MM.1S (cell line): ENCODE measurements at regions not wholly inside any gene's neighbourhood (a gene's known extent, or its start where the extent isn't known, plus 50 kb on each side); places are given as distances from the start of the nearest gene placed in this dataset.

ENCODE experiments used
- DNase-seq: peaks from one replicate; pipeline ENCODE4 v3.0.0-alpha.2; 2015
- H2AFZ ChIP-seq: fragments of 300-600 bp; sonication (generic); 2 replicates; pipeline ENCODE4 v1.6.0; 2016; ENCODE audit warnings: antibody characterized with exemption, low read length
- H3F3A ChIP-seq: fragments of 300-600 bp; sonication (generic); 2 replicates; pipeline ENCODE4 v1.6.1; 2016; ENCODE audit warnings: mild to moderate bottlenecking, antibody characterized with exemption, low read length, moderate library complexity, mixed read lengths; ENCODE audit not compliant: insufficient read depth
- H3K27ac ChIP-seq: fragments of 300-600 bp; sonication (generic); 2 replicates; pipeline ENCODE4 v1.5.1; 2016; ENCODE audit warnings: mild to moderate bottlenecking, low read length
- H3K27me3 ChIP-seq: fragments of 300-600 bp; sonication (generic); replicated peaks from 2 replicates; pipeline ENCODE4 v1.6.0; 2016; ENCODE audit warnings: low read length; ENCODE audit not compliant: insufficient read depth
- H3K36me3 ChIP-seq: fragments of 300-600 bp; sonication (generic); replicated peaks from 2 replicates; pipeline ENCODE4 v1.6.1; 2016; ENCODE audit warnings: mild to moderate bottlenecking, low read length, mixed read lengths; ENCODE audit not compliant: insufficient read depth
- H3K4me1 ChIP-seq: fragments of 300-600 bp; sonication (generic); 2 replicates; pipeline ENCODE4 v1.6.1; 2016; ENCODE audit warnings: low read length, mixed read lengths
- H3K4me2 ChIP-seq: fragments of 300-600 bp; sonication (generic); 2 replicates; pipeline ENCODE4 v1.6.0; 2016; ENCODE audit warnings: low read depth, low read length
- H3K4me3 ChIP-seq: fragments of 300-600 bp; sonication (generic); 2 replicates; pipeline ENCODE4 v1.5.1; 2016; ENCODE audit warnings: low read length, mixed read lengths
- H3K79me2 ChIP-seq: fragments of 300-600 bp; sonication (generic); 2 replicates; pipeline ENCODE4 v1.6.1; 2016; ENCODE audit warnings: mixed run types, low read length, mixed read lengths
- H3K9ac ChIP-seq: fragments of 300-600 bp; sonication (generic); 2 replicates; pipeline ENCODE4 v1.6.1; 2016; ENCODE audit warnings: low read length, mixed read lengths
- H3K9me2 ChIP-seq: fragments of 300-600 bp; sonication (generic); replicated peaks from 2 replicates; pipeline ENCODE4 v1.6.1; 2016; ENCODE audit warnings: mild to moderate bottlenecking, low read length, mixed read lengths; ENCODE audit not compliant: insufficient read depth
- H3K9me3 ChIP-seq: fragments of 300-600 bp; sonication (generic); replicated peaks from 2 replicates; pipeline ENCODE4 v1.6.1; 2016; ENCODE audit warnings: mild to moderate bottlenecking, low read length, mixed read lengths; ENCODE audit not compliant: insufficient read depth
- H4K20me1 ChIP-seq: fragments of 300-600 bp; sonication (generic); 2 replicates; pipeline ENCODE4 v1.6.1; 2016; ENCODE audit warnings: mild to moderate bottlenecking, low read length, moderate library complexity, mixed read lengths; ENCODE audit not compliant: insufficient read depth
- EZH2 ChIP-seq: fragments of 300-600 bp; sonication (generic); optimal IDR thresholded peaks from 2 replicates; pipeline ENCODE3; 2017; ENCODE audit warnings: low read depth, mild to moderate bottlenecking, antibody characterized with exemption, low read length, mixed read lengths
- EZH2phosphoT487 ChIP-seq: fragments of 300-600 bp; sonication (generic); IDR thresholded peaks from 2 replicates; pipeline ENCODE4 v1.6.1; 2018; ENCODE audit warnings: antibody characterized with exemption, low read length
- TF ChIP-seq, protein P1 (sequence below): fragments of 300-600 bp; sonication (generic); IDR thresholded peaks from 2 replicates; pipeline ENCODE4 v1.5.1; 2016; ENCODE audit warnings: antibody characterized with exemption, low read length, mixed read lengths

- no peaks in the 10 kb centered on the region for H3K9me3 ChIP-seq
- TF ChIP-seq, protein P1, sequence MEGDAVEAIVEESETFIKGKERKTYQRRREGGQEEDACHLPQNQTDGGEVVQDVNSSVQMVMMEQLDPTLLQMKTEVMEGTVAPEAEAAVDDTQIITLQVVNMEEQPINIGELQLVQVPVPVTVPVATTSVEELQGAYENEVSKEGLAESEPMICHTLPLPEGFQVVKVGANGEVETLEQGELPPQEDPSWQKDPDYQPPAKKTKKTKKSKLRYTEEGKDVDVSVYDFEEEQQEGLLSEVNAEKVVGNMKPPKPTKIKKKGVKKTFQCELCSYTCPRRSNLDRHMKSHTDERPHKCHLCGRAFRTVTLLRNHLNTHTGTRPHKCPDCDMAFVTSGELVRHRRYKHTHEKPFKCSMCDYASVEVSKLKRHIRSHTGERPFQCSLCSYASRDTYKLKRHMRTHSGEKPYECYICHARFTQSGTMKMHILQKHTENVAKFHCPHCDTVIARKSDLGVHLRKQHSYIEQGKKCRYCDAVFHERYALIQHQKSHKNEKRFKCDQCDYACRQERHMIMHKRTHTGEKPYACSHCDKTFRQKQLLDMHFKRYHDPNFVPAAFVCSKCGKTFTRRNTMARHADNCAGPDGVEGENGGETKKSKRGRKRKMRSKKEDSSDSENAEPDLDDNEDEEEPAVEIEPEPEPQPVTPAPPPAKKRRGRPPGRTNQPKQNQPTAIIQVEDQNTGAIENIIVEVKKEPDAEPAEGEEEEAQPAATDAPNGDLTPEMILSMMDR, result no peak
- no peaks in the 10 kb centered on the region for H3K4me1 ChIP-seq
- no peak overlapping the region for H2AFZ ChIP-seq
- no peaks in the 10 kb centered on the region for H3K9me2 ChIP-seq
- no peak overlapping the region for H3K9ac ChIP-seq
- H3K4me2 ChIP-seq, result no peak overlapping the region
- no peaks in the 10 kb centered on the region for H3K79me2 ChIP-seq
- no peak overlapping the region for H3K27ac ChIP-seq
- no peak overlapping the region for H3K4me3 ChIP-seq
- peaks cover 2% of the 10 kb centered on the region; the same call in 1 of the 2 replicates for H3K27me3 ChIP-seq
- H3K36me3 ChIP-seq, result no peaks in the 10 kb centered on the region
- no peaks in the 10 kb centered on the region for H3F3A ChIP-seq
- no peaks in the 10 kb centered on the region for H4K20me1 ChIP-seq
- DNase-seq, result no peak
Measured at GRCh38 chr2:120921457-120921856, 185.8 kb downstream of the GLI2 start.

- H3K9me3 ChIP-seq, result no peaks in the 10 kb centered on the region
- no peak overlapping the region for H3K27ac ChIP-seq
- H3K9ac ChIP-seq, result no peak overlapping the region
- no peak for DNase-seq
- peaks cover 9% of the 10 kb centered on the region for H3K27me3 ChIP-seq
- TF ChIP-seq, protein P1, result no peak
- TF ChIP-seq EZH2 (no peak), EZH2phosphoT487 (no peak)
- no peaks in the 10 kb centered on the region for H3K79me2 ChIP-seq
- no peak overlapping the region for H3K4me2 ChIP-seq
- no peak overlapping the region for H3K4me3 ChIP-seq
- no peaks in the 10 kb centered on the region for H3K36me3 ChIP-seq
- no peaks in the 10 kb centered on the region for H4K20me1 ChIP-seq
- H2AFZ ChIP-seq, result no peak overlapping the region
- H3K4me1 ChIP-seq, result no peaks in the 10 kb centered on the region
- H3F3A ChIP-seq, result no peaks in the 10 kb centered on the region
- no peaks in the 10 kb centered on the region for H3K9me2 ChIP-seq
Measured at GRCh38 chr2:120922571-120923332, 187.1 kb downstream of the GLI2 start.

DNA sequence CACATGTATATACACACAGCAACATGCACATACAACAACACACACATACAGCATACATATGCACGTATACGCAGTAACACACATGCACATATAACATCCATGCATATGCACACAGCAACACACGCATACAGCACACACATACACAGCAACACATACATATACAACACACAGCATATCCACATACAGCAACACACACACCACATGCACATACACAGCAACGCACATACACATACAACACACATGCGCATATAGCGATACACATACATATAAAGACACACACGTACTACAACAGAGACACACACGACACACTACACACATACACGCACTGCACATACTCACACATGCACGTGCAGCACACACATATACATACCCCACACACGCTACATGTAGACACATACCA is 187.8 kb downstream of the GLI2 start:
- Histone ChIP-seq H3K9me3 (no peaks in the 10 kb centered on the region), H3K4me2 (no peak overlapping the region), H3F3A (no peaks in the 10 kb centered on the region), H3K9ac (no peak overlapping the region), H3K27me3 (peaks cover 9% of the 10 kb centered on the region), H3K79me2 (no peaks in the 10 kb centered on the region), H2AFZ (no peak overlapping the region), H3K4me1 (no peaks in the 10 kb centered on the region), H3K27ac (no peak overlapping the region), H3K4me3 (no peak overlapping the region), H3K36me3 (no peaks in the 10 kb centered on the region), H3K9me2 (no peaks in the 10 kb centered on the region), H4K20me1 (no peaks in the 10 kb centered on the region)
- no peak for DNase-seq
- TF ChIP-seq EZH2phosphoT487, result no peak
- TF ChIP-seq, protein P1, result no peak
- TF ChIP-seq EZH2, result no peak
